GM19455 (cell line): ENCODE measurements at regions not wholly inside any gene's neighbourhood (a gene's known extent, or its start where the extent isn't known, plus 50 kb on each side); places are given as distances from the start of the nearest gene placed in this dataset.
"Not testable (repeated sequence)": the region's sequence is repeated elsewhere in the genome, so short reads cannot be mapped to it uniquely, and the experiment has no call there.

Experiments
- ATAC-seq: cut with Tn5 transposase; IDR thresholded peaks from one replicate; pipeline ENCODE4 v1.9.1; 2021; ENCODE audit not compliant: unreplicated experiment

GRCh38 chr3:159748425-159748824 is 240.2 kb upstream of the IL12A start:
- ATAC-seq = no peak

- no peak for ATAC-seq
Observed at GRCh38 chr3:159749406-159749805, 239.2 kb upstream of the IL12A start.

GRCh38 chr3:159751146-159751545 is 237.5 kb upstream of the IL12A start:
- no peak for ATAC-seq

GRCh38 chr3:159751752-159752151 is 236.9 kb upstream of the IL12A start:
- no peak for ATAC-seq

- not testable (repeated sequence) for ATAC-seq
Observed at GRCh38 chr3:159756279-159757207, 232.1 kb upstream of the IL12A start.

GRCh38 chr3:159757341-159758060 is 231.1 kb upstream of the IL12A start:
- no peak for ATAC-seq

GRCh38 chr3:159760046-159760445 is 228.6 kb upstream of the IL12A start:
- no peak for ATAC-seq

GRCh38 chr3:159761369-159761768 is 227.3 kb upstream of the IL12A start:
- ATAC-seq = no peak

- no peak for ATAC-seq
Observed at GRCh38 chr3:159761848-159762635, 226.6 kb upstream of the IL12A start.

GRCh38 chr3:159763011-159763601 is 225.5 kb upstream of the IL12A start:
- ATAC-seq = peak; percentile 31

- peak; percentile 82 for ATAC-seq
Observed at GRCh38 chr3:159763602-159764489, 224.8 kb upstream of the IL12A start.

GRCh38 chr3:159764490-159765029 is 224.1 kb upstream of the IL12A start:
- ATAC-seq = peak; percentile 1

GRCh38 chr3:159765030-159765859 is 223.4 kb upstream of the IL12A start:
- ATAC-seq = no peak

GRCh38 chr3:159765860-159766294 is 222.8 kb upstream of the IL12A start:
- ATAC-seq = no peak

GRCh38 chr3:159766563-159767185 is 222.0 kb upstream of the IL12A start:
- no peak for ATAC-seq

- no peak for ATAC-seq
Observed at GRCh38 chr3:159770998-159771397, 217.6 kb upstream of the IL12A start.

GRCh38 chr3:159771865-159772611 is 216.6 kb upstream of the IL12A start:
- ATAC-seq = no peak

GRCh38 chr3:159773706-159774105 is 214.9 kb upstream of the IL12A start:
- no peak for ATAC-seq
